ENCODE measurements at regions not wholly inside any gene's neighbourhood (a gene's known extent, or its start where the extent isn't known, plus 50 kb on each side); places are given as distances from the start of the nearest gene placed in this dataset.
A peak's percentile ranks its signal among the peaks of the same experiment; 100 is the strongest.

GRCh38 chr1:172893146-172893841 is 157.4 kb downstream of the TNFSF18 start:
- DNase-seq: no peak
- 10 to 17% methylated on average over 1 of the region's 1 CpG for WGBS, 2 donors
- intact Hi-C loops (cut with DNase I): no loop called here
- TF ChIP-seq CTCF (IDR thresholded peaks at IDR 0.05) (no peak), POLR2A (IDR thresholded peaks at IDR 0.05) (no peak)
- no peaks in the 10 kb centered on the region for H3K9me3 ChIP-seq
- no peaks in the 10 kb centered on the region for H3K36me3 ChIP-seq
- H3K27me3 ChIP-seq: no peaks in the 10 kb centered on the region
- H3K4me1 ChIP-seq: peaks cover 0 to 33% (median 14%) of the 10 kb centered on the region in 3 donors
- H3K4me3 ChIP-seq: no peak overlapping the region
- no peak overlapping the region for H3K27ac ChIP-seq

- H3K27me3 ChIP-seq: no peaks in the 10 kb centered on the region
- no peaks in the 10 kb centered on the region for H3K36me3 ChIP-seq
- peak overlapping the region in 1 of 4 donors; percentile 44 for H3K4me3 ChIP-seq
- no peaks in the 10 kb centered on the region for H3K9me3 ChIP-seq
- WGBS, 2 donors: 59 to 65% methylated on average over 8 of the region's 8 CpGs
- peaks cover 0 to 33% (median 14%) of the 10 kb centered on the region in 3 donors for H3K4me1 ChIP-seq
- intact Hi-C loops (cut with DNase I): no loop called here
- no peak for DNase-seq
- peak overlapping the region; percentile 10 to 61 (median 32) for H3K27ac ChIP-seq
- no peak for TF ChIP-seq CTCF (IDR thresholded peaks at IDR 0.05)
- TF ChIP-seq POLR2A (IDR thresholded peaks at IDR 0.05): no peak
Measured at GRCh38 chr1:172894349-172895049, 156.2 kb downstream of the TNFSF18 start.

GRCh38 chr1:172895050-172895460 is 155.7 kb downstream of the TNFSF18 start:
- Histone ChIP-seq H3K27me3 (no peaks in the 10 kb centered on the region), H3K4me1 (peaks cover 0 to 33% (median 14%) of the 10 kb centered on the region in 3 donors), H3K27ac (peak overlapping the region; percentile 10 to 61 (median 32)), H3K9me3 (no peaks in the 10 kb centered on the region), H3K36me3 (no peaks in the 10 kb centered on the region), H3K4me3 (peak overlapping the region in 1 of 4 donors; percentile 44)
- intact Hi-C loops (cut with DNase I): no loop called here
- 3 to 5% methylated on average over 5 of the region's 5 CpGs for WGBS, 2 donors
- TF ChIP-seq CTCF (IDR thresholded peaks at IDR 0.05) (no peak), POLR2A (IDR thresholded peaks at IDR 0.05) (no peak)
- no peak for DNase-seq

GRCh38 chr1:172895761-172896160 is 155.0 kb downstream of the TNFSF18 start:
- H3K9me3 ChIP-seq: no peaks in the 10 kb centered on the region
- TF ChIP-seq POLR2A (IDR thresholded peaks at IDR 0.05) (no peak), CTCF (IDR thresholded peaks at IDR 0.05) (no peak)
- intact Hi-C loops (cut with DNase I): no loop called here
- H3K4me1 ChIP-seq: peaks cover 0 to 33% (median 14%) of the 10 kb centered on the region in 3 donors
- no peak for DNase-seq
- WGBS, 2 donors: 68 to 72% methylated on average over 1 of the region's 1 CpG
- H3K4me3 ChIP-seq: no peak overlapping the region
- no peaks in the 10 kb centered on the region for H3K27me3 ChIP-seq
- H3K36me3 ChIP-seq: no peaks in the 10 kb centered on the region
- peak overlapping the region in 1 of 4 donors; percentile 61 for H3K27ac ChIP-seq

- H3K27ac ChIP-seq: peak overlapping the region in 1 of 4 donors; percentile 30
- intact Hi-C loops (cut with DNase I): no loop called here
- no peaks in the 10 kb centered on the region for H3K9me3 ChIP-seq
- no peak for TF ChIP-seq CTCF (IDR thresholded peaks at IDR 0.05)
- TF ChIP-seq POLR2A (IDR thresholded peaks at IDR 0.05): no peak
- H3K36me3 ChIP-seq: no peaks in the 10 kb centered on the region
- H3K27me3 ChIP-seq: no peaks in the 10 kb centered on the region
- H3K4me3 ChIP-seq: no peak overlapping the region
- 65 to 80% methylated on average over 2 of the region's 2 CpGs for WGBS, 2 donors
- H3K4me1 ChIP-seq: peaks cover 0 to 33% (median 14%) of the 10 kb centered on the region in 3 donors
- DNase-seq: no peak
Measured at GRCh38 chr1:172897738-172898137, 153.0 kb downstream of the TNFSF18 start.
